Hematopoietic multipotent progenitor cell treated with erythropoietin and hydrocortisone succinate and interleukin-3 and kit ligand, for 4 days (in vitro differentiated cells): ENCODE measurements at regions not wholly inside any gene's neighbourhood (a gene's known extent, or its start where the extent isn't known, plus 50 kb on each side); places are given as distances from the start of the nearest gene placed in this dataset.
"Not testable (repeated sequence)": the region's sequence is repeated elsewhere in the genome, so short reads cannot be mapped to it uniquely, and the experiment has no call there.

Source experiments
- DNase-seq: peaks from one replicate; pipeline ENCODE4 v3.0.0-alpha.2; 2015

DNA sequence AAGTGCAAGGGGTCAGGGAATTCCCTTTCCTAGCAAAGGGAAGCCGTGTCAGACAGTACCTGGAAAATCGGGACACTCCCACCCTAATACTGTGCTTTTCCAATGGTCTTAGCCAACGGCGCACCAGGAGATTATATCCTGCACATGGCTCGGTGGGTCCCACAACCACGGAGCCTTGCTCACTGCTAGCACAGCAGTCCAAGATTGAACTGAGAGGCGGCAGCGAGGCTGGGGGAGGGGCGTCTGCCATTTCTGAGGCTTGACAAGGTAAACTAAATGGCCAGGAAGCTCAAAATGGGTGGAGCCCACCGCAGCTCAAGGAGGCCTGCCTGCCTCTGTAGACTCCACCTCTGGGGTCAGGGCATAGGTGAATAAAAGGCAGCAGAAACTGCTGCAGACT is 76.5 kb upstream of the LINC00632 start:
- not testable (repeated sequence) for DNase-seq

DNA sequence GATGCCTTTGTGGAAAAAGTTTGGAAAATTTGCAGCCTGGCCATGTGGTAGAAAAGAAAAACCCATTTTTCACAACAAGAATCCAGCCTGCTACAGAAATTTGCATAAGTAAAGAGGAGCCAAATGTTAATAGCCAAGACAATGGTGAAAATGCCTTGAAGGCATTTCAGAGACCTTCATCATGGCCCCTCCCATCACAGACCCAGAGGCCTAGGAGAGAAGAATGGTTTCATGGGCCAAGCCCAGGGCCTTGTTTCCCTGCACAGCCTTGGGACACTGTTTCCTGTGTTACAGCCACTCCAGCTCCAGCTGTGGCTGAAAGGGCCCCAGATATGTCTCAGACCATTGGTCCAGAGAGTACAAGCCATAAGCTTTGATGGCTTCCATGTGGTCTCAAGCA is 101.4 kb upstream of the LINC00632 start:
- no peak for DNase-seq

- no peak for DNase-seq
Observed at GRCh38 chrX:140602140-140602539, 97.3 kb upstream of the SOX3 start.

DNA sequence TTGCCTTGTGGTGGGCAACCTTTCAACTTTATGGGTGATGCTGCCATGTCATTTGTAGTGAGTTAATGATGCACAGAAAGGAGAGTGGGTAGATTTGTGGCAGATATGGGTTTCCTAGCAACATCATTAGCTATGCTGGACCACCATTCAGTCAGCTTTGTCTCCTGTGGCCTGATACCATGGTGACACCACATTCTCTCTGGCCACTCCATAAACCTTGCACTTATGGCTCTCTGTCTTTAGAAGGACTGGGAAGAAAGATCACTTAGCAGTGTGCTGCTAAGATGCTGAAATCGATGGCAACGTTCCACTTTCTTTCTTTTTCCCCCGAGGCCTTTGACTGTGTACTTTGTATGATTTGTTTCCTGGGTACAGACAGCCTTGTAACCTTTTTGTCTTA is 95.0 kb upstream of the SOX3 start:
- no peak for DNase-seq

- DNase-seq: no peak
Observed at GRCh38 chrX:140589657-140590056, 84.8 kb upstream of the SOX3 start.

GRCh38 chrX:140586951-140587350 is 82.1 kb upstream of the SOX3 start:
- no peak for DNase-seq

GRCh38 chrX:140580478-140580877 is 75.6 kb upstream of the SOX3 start:
- DNase-seq: no peak

DNA sequence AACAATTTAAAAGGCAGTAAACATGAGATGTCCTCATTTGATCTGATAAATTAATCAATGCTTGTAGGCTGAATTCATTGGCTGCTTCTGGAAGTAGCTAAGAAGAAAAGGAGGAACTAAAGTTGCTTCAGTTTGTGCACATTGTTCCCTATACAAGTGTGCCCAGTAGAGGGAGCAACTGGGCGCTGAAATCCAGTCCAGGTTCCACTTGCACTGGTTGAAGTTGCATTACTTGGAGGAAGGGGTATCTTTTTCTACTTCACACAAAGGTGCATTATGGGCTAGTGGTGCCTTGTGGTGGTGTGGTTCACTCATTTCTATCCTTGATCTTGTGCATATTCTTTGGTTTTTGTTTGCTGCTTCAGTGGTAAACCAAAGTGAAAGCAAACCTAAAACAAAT is 67.9 kb upstream of the SOX3 start:
- peak; percentile 56 for DNase-seq

- no peak for DNase-seq
Observed at GRCh38 chrX:140563893-140564292, 59.0 kb upstream of the SOX3 start.
